RWPE2 (cell line): ENCODE measurements at regions not wholly inside any gene's neighbourhood (a gene's known extent, or its start where the extent isn't known, plus 50 kb on each side); places are given as distances from the start of the nearest gene placed in this dataset.
"Not testable (repeated sequence)": the region's sequence is repeated elsewhere in the genome, so short reads cannot be mapped to it uniquely, and the experiment has no call there.

Experiments
- ATAC-seq: fragments of 200-7000 bp; cut with Tn5 transposase; 3 replicates; pipeline ENCODE4 v1.9.1; 2021; ENCODE audit warnings: low read depth
- DNase-seq: peaks from one replicate; pipeline ENCODE4 v3.0.0-alpha.2; 2020; ENCODE audit warnings: low spot score
- H3K27ac ChIP-seq: fragments of 450-650 bp; 2 replicates; pipeline ENCODE4 v1.5.1; 2017; ENCODE audit warnings: mild to moderate bottlenecking; ENCODE audit not compliant: poor library complexity, severe bottlenecking
- H3K27me3 ChIP-seq: fragments of 250-450 bp; sonication (Bioruptor Pico); 2 replicates; pipeline ENCODE4 v1.5.1; 2021; ENCODE audit warnings: mild to moderate bottlenecking, moderate library complexity; ENCODE audit not compliant: insufficient read depth, poor library complexity, severe bottlenecking
- H3K36me3 ChIP-seq: fragments of 250-450 bp; sonication (Bioruptor Pico); 2 replicates; pipeline ENCODE4 v1.5.1; 2020; ENCODE audit warnings: low read depth, mild to moderate bottlenecking, moderate library complexity
- H3K4me1 ChIP-seq: fragments of 250-450 bp; sonication (Bioruptor Pico); 2 replicates; pipeline ENCODE4 v1.5.1; 2021; ENCODE audit warnings: mild to moderate bottlenecking, moderate library complexity; ENCODE audit not compliant: insufficient read depth, poor library complexity, severe bottlenecking
- H3K4me3 ChIP-seq: fragments of 250-450 bp; sonication (Bioruptor Pico); 2 replicates; pipeline ENCODE4 v1.5.1; 2021; ENCODE audit warnings: mild to moderate bottlenecking, moderate library complexity; ENCODE audit not compliant: severe bottlenecking
- H3K9me3 ChIP-seq: fragments of 250-450 bp; sonication (Bioruptor Pico); 2 replicates; pipeline ENCODE4 v1.5.1; 2021; ENCODE audit warnings: mild to moderate bottlenecking, moderate library complexity; ENCODE audit not compliant: severe bottlenecking
- TF ChIP-seq, protein P1 (sequence below): fragments of 450-650 bp; IDR thresholded peaks from one replicate; pipeline ENCODE4 v1.5.1; 2017; ENCODE audit warnings: mild to moderate bottlenecking, moderate library complexity; ENCODE audit not compliant: poor library complexity, severe bottlenecking

DNA sequence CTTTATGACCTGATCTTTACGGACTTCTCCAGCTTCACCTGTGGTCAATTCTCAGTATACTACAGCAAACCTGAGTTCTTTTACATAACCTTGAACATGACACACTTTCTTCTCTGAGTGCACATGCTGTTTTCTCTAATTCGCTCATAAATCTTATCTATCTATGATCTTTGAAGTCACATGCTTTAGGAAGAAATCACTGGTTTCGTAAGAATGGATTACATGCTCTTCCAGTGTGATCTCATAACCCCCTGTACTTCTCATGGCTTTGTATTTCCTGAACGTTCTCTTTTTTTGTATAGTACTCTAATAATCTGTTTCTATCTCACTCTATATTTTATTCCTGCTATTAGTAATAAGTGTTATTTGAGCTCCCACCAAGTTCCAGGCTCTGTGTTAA, 1165.2 kb downstream of the TBL1XR1 start:
- DNase-seq: no peak

DNA sequence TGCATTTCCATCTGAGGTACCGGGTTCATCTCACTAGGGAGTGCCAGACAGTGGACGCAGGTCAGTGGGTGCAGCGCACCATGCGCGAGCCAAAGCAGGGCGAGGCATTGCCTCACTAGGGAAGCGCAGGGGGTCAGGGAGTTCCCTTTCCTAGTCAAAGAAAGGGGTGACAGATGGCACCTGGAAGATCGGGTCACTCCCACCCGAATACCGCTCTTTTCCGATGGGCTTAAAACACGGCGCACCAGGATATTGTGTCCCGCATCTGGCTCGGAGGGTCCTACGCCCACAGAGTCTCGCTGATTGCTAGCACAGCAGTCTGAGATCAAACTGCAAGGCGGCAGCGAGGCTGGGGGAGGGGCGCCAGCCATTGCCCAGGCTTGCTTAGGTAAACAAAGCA, 1157.1 kb downstream of the NAALADL2 start:
- not testable (repeated sequence) for H3K27ac ChIP-seq, H3K4me3 ChIP-seq, ATAC-seq, H3K9me3 ChIP-seq, H3K27me3 ChIP-seq, H3K36me3 ChIP-seq, H3K4me1 ChIP-seq, DNase-seq

More for the DNA sequence above, 1165.2 kb downstream of the TBL1XR1 start:
- TF ChIP-seq, protein P1, sequence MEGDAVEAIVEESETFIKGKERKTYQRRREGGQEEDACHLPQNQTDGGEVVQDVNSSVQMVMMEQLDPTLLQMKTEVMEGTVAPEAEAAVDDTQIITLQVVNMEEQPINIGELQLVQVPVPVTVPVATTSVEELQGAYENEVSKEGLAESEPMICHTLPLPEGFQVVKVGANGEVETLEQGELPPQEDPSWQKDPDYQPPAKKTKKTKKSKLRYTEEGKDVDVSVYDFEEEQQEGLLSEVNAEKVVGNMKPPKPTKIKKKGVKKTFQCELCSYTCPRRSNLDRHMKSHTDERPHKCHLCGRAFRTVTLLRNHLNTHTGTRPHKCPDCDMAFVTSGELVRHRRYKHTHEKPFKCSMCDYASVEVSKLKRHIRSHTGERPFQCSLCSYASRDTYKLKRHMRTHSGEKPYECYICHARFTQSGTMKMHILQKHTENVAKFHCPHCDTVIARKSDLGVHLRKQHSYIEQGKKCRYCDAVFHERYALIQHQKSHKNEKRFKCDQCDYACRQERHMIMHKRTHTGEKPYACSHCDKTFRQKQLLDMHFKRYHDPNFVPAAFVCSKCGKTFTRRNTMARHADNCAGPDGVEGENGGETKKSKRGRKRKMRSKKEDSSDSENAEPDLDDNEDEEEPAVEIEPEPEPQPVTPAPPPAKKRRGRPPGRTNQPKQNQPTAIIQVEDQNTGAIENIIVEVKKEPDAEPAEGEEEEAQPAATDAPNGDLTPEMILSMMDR: no peak
- ATAC-seq: no peak
- Histone ChIP-seq H3K27ac (no peak overlapping the region), H3K27me3 (no peaks in the 10 kb centered on the region), H3K36me3 (no peaks in the 10 kb centered on the region), H3K9me3 (no peaks in the 10 kb centered on the region), H3K4me1 (no peaks in the 10 kb centered on the region), H3K4me3 (no peak overlapping the region)

DNA sequence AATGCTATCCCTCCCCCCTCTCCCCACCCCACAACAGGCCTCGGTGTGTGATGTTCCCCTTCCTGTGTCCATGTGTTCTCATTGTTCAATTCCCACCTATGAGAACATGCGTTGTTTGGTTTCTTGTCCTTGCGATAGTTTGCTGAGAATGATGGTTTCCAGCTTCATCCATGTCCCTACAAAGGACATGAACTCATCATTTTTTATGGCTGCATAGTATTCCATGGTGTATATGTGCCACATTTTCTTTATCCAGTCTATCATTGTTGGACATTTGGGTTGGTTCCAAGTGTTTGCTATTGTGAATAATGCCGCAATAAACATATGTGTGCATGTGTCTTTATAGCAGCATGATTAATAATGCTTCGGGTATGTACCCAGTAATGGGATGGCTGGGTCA, 1156.1 kb downstream of the NAALADL2 start:
- not testable (repeated sequence) for H3K27ac ChIP-seq, H3K36me3 ChIP-seq, H3K4me3 ChIP-seq, H3K4me1 ChIP-seq, ATAC-seq, H3K27me3 ChIP-seq, H3K9me3 ChIP-seq, DNase-seq

DNA sequence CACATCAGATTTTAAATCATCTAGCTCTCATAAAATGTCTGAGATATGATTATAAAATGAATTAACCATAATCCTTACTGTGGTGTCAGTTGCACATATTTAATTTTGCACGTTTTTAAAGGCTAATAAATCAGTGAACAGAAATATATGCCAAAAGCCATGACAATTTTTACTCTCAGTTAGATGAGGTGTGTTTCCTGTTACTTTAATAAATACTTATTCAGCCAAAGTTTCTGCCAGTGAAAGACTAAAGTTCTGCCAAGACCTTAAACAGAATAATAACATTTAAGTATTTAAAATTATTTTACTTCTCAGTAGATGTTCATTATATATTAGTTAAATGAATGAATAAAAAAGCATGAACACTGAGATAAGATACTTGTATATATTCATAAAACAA, 1150.1 kb downstream of the NAALADL2 start:
- ATAC-seq (no peak), DNase-seq (no peak)
- Histone ChIP-seq H3K4me1 (no peaks in the 10 kb centered on the region), H3K27ac (no peak overlapping the region), H3K27me3 (no peaks in the 10 kb centered on the region), H3K36me3 (no peaks in the 10 kb centered on the region), H3K9me3 (no peaks in the 10 kb centered on the region), H3K4me3 (no peak overlapping the region)
- TF ChIP-seq, protein P1: no peak

DNA sequence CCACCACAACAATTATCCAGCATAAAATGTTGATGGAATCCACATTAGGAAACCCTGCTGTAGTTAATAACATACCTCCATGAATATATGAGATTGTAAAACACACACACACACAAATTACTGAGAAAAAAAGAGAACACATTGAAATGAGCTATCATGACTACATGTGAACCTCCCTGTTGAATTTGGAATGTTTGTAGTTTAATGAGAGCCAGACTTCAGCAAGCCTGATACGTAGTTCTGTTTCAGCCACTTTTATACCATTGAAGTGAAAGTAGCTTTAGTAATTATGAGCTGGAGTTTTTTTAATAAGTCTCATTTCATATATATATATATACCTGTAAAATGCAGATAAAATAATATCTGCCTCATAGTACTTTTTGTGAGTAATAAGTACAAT, 1146.4 kb downstream of the NAALADL2 start:
- Histone ChIP-seq H3K4me3 (no peak overlapping the region), H3K9me3 (no peaks in the 10 kb centered on the region), H3K36me3 (no peaks in the 10 kb centered on the region), H3K27me3 (no peaks in the 10 kb centered on the region), H3K27ac (no peak overlapping the region), H3K4me1 (no peaks in the 10 kb centered on the region)
- ATAC-seq (no peak), DNase-seq (no peak)
- TF ChIP-seq, protein P1: no peak

DNA sequence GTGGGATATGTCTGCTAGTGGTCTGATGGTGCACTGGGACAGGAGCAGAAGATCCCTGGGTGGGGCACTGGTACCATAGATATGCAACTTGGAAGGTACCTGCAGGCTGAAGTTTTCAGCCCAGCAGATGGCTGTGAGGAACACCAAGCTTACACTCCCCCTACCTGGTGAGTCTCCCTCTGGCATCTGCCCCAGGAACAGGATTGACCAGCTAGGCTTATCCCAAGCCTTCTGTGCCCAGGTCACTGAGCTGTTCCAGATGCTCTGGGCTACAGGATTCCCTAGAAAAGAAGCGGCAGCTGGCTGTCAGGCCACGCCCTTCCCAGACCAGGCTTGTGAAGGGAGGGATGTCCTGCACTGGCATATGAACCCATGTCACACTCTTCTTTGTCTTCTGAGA, 1130.0 kb downstream of the NAALADL2 start:
- Histone ChIP-seq H3K36me3 (no peaks in the 10 kb centered on the region), H3K9me3 (no peaks in the 10 kb centered on the region)
- DNase-seq: no peak

More for the DNA sequence above, 1130.0 kb downstream of the NAALADL2 start:
- TF ChIP-seq, protein P1: no peak
- no peaks in the 10 kb centered on the region for H3K27me3 ChIP-seq
- H3K4me3 ChIP-seq: no peak overlapping the region
- no peaks in the 10 kb centered on the region for H3K4me1 ChIP-seq
- ATAC-seq: no peak
- no peak overlapping the region for H3K27ac ChIP-seq
